NOMO-1 treated with DMSO at 0.1 percent for 48 hours (cell line): ENCODE measurements at regions not wholly inside any gene's neighbourhood (a gene's known extent, or its start where the extent isn't known, plus 50 kb on each side); places are given as distances from the start of the nearest gene placed in this dataset.
"Not testable (repeated sequence)": the region's sequence is repeated elsewhere in the genome, so short reads cannot be mapped to it uniquely, and the experiment has no call there.

Experiments used
- DNase-seq: peaks from one replicate; lab custom pipeline; 2025; ENCODE audit not compliant: unreplicated experiment; lab: John Stamatoyannopoulos, UW

DNA sequence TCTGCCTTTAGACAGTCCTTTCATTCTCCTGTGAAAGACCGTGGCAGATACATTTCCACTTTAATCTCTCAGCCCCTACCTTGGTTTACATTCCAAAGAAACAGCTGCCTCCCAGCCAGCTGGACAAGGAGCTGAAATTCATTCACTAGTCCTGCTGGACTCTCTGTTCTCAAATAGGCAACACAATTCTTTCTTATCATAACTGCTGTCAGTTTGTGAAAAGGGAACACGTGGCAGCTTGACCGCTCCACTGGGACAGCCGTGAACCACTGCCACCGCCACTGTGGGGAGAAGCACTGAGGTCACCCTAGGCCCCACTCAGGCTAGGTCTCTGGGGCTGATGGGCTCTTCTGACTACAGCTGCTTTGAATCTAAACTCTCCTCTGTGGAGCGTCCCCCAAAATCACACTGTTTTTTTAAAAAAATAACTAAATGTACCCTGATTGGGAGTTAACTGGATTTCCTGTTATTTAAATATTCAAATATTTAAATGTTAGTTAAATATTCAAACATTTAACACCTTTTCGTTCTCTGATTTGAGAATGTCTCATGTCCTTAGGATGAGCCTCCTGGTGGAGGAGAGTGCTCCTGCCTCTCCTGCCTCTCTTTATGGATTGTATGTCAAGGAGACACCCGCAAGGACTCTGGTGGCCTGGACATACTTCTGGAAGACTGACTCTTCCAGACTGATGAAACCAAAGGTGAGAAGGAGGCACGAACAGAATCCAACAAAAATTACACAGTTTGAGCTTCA lies 120.1 kb downstream of the BOD1 start:
- DNase-seq: no peak

DNA sequence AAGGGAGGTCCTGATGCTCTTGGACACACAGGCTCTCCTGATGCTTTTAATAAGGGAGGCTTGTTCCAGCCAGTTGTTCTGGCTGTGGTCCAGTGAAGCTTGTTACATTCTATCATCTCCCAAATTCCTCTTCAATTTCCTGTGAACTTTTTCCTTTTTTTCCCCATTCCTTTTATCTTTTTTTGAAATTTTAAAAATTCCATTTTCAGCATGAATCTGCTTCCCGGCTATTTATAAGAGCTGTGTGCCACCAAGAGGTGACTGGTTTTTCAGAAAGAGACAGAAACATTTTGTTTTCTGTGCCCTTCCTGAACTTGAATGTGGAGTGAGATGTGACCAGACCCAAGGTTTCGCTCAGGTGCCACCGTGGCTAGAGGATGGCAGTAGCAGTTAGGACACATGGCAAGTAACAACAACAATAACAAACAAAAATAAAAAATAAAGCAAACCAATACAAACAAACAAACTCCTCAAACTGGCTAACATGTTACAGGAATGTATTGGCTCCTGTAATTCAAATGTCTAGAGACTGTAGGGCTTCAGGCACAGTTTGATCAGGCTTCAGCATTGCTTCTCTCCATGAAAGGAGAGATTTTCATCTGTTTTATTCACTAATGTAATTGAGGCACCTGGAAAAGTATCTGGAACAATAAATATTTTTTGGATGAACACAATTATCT lies 121.1 kb downstream of the BOD1 start:
- DNase-seq: no peak

DNA sequence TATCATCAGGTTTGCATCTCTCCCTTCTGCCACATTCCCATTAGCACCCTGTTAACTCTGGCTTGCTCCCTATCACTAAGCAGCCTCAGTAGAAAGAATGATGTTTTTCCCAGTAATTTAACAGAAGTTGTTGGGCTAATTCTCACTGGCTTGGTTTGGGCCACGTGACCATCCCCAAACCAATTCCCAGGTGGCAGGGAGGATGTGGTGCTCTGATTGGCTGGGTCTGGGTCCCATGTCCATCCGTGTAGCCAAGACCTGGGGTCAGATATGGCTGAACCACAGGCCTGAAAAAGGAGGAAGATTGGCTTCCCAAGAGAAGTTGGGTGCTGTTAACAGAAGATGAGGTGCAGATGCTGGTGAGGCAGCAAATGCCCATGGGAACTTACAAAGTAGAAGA lies 122.0 kb downstream of the BOD1 start:
- no peak for DNase-seq

DNA sequence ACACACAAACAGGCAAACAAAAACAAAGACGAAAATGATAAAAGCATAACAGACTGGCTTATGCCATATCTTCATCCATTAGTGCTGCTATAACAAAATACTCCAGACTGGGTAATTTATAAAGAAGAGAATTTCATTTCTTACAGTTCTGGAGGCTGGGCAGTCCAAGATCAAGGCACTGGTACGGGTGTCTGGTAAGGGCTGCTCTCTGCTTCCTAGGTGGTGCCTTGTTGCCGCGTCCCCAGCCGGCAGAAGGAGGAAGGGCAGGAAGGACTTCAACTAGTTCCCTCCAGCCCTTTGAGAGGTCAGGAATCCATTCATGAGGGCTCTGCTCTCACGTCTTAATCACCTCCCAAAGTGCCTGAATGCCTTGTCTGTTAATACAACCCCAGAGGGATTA lies 122.6 kb downstream of the BOD1 start:
- no peak for DNase-seq

DNA sequence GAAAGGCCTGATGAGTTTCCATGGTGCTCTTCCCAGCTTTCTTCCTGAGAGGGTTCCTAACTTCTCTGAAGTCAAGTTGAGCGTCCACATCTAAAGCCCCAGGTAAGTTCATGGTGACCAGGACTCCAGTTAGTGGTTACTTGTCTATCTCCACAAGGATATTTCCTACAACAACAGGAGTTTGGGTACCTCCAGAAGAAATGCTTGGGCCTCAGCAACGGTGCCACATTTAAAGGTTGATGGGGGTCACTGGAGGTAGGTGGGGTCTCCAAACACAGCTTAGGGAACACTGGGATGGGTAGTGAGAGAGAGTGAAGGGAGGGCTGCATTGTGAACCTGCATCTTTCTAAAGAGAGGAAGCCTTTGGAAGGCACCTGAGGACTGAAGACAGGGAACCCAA lies 123.4 kb downstream of the BOD1 start:
- DNase-seq: no peak

DNA sequence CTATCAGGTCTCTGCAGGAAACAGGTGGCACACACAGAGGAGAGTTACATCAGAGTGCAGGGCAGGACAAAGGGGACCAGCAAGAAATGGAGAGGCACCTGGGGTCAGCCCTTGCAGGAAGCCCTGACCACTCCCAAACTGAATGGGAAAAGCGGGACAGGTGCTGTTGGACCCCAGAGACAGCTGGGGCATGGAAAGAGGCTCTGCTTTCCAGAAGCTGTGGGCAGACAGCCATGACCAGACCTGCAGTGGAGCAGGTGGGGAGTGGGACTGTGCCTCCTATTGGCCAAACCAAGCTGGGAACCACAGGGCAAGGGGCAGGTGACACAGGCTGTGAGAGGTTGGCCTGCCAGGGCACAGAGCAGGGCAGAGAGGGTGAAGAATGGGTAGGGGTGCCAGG lies 125.8 kb downstream of the BOD1 start:
- DNase-seq: no peak

DNA sequence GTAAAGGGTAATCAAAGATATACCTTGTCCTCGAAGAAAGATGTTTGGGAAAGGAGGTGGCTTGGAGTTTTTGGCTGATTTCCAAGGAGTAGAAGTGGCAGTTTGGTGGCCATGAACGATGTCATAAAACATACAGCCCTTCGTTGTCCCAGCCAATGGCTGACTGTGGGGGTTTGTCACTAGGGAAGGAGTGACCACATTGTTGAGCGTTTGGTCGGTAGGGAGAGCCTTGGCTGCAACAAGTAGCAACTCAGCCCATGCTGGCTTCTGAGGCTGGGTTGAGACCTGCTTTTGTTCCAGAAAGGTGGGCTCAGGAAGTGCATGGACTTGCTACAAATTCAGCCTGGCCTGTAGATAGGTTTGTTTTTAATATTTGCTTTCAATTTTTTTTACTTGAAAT lies 128.3 kb downstream of the BOD1 start:
- no peak for DNase-seq

DNA sequence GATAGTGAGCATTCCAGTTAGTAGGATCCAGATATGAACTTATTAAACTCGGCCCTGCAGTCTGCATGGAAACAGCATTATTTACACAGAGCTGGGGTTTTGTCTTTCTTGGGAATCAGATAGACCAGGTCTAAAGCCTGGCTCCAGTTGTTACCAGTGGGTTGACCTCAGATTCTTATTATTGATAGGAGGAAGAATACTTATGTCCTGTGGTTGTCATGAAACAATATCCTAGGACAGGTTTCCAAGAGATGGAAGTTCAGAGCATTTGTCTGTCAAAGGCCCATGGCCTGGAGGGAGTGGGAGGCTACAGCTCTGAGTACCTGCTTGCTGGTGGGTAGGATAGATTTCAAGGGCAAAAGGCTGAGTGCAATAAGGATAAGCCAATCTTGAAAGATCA lies 129.2 kb downstream of the BOD1 start:
- DNase-seq: no peak

DNA sequence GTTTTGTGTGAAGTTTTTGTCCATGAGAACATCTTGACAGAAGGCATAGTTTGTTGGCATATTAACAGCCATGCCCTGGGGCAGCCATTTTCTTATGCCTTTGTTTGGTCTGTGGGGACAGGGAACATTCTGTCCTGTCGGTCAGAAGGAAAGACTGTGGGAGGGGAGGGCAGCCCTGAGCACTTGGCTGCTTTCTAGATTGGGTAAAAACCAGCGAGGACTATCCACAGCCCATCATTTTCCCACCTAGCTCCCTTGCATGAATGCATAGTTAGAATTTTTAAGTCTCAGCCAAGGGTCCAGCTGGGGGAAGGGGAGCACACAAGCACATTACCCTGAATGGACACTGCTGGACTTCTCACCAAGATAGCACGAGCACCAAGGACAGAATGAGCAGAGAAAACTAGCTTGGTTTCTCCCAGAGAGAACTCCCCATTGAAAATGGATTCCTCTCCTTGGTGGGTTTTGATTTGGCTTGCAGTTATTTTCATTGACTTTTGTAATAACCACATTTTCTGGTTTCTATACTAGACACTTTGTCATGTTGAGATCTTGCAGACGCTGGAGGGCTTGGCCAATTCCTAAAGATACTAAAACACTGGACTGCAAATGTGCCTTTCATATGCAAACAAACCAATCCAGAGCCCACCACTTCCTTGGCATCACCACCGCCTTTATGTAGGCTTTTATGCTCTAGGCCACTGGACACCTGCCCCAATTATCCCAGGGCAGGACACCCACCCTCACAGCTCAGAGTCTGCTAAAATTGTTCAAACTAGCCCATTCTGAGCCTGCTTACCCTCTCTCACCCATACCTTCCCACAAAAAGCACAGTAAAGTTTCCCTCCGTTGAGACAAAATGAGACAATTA lies 129.9 kb downstream of the BOD1 start:
- DNase-seq: no peak

DNA sequence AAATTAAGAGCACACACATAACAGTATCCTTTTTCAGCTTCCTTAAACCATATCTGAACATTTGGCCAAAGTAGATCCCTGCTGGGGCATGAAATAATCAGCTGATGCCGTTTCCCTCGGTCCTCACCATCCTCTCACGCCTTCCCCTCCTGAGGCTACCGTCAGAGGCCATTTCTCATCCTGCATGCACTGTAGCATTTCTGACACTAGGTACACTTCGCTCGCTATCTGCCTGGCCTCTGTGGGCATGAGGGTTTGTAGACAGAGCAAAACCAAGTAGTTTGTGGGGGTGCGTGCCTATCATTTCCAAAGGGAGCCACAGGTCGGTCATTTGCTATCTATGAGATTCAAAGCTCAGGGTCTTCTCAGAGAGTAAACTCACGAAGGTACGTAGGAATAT lies 131.9 kb downstream of the BOD1 start:
- DNase-seq: no peak

DNA sequence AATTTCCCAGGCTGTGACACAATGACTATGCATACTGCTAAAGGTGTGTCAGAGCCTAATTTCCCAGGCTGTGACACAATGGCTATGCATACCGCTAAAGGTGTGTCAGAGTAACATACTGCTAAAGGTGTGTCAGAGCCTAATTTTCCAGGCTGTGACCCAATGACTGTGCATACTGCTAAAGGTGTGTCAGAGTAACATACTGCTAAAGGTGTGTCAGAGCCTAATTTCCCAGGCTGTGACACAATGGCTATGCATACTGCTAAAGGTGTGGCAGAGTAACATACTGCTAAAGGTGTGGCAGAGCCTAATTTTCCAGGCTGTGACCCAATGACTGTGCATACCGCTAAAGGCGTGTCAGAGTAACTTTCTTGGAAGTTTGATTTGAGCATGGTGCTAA lies 132.9 kb downstream of the BOD1 start:
- not testable (repeated sequence) for DNase-seq

DNA sequence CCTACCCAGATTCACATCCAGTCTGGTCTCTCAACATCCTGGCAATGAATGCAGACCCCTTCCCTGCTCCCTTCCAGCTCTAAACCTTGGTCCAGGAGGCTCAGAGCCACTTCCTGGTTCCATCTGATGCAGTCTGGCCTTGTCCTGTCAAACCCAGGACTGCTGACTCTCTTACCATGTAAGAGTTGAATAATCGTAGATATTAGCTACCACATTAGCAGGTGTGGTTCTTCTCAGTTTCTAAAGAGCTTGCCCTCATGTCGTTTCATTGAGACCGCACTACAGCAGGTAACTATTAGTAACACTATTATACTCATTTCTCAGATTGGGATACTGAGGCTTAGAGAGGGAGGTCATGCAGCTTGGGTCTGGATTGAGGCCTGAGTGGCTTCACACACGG lies 133.3 kb downstream of the BOD1 start:
- no peak for DNase-seq

DNA sequence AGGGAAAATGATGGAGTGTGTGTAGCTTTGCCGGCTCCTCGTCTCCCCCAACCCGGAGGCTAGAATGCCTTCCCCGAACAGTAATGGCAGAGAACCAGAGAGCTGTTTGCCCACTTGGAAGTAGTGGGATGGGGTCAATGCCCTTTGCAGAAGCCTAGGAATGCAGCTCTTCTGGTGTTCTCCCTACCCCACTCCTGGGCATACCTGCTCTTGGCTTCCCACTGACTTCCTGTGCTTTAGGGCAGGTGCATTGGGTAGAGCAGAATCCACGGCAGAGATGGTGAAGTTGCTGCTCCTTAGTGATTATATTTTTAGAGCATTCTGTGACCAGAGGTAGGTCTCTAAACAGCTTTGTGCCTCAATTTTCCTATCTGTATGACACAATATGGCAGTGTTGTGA lies 134.6 kb downstream of the BOD1 start:
- no peak for DNase-seq

DNA sequence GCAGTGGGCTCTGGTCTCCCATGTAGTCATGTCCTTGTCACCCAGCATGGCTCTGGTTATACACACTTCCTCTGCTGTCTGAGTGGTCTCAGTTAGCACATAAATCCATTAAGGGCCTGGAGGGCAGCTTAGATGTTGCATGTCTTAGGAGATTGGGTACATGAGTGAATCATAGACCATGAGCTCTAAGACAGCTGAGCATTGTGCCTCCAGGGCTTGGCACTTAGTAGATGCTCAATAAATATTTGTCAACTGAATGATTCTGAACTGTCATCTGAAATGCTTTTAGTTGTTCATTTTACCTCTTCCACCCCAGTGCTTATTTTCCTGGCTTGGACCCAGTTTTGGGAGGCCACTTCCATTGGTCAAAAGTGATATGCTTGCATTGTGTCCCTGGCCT lies 135.6 kb downstream of the BOD1 start:
- no peak for DNase-seq

DNA sequence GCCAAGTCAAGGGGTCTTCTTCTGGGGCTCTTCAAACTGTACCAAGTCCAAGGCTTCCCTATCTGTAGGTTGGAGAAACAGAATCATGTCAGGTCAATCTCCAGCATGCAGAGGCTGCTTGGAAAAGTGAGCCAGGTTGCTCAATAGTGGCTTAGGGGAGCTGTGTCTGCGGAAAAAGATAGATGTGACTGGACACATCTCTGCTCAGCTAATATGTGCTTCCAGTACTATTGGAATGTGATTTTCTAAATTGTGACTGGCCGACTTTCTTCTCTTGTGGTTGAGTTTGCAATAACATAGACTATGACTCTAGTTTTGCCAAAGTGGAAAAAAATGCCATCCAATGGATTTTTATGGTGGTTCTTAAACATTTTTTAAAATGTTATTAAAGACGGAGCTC lies 136.7 kb downstream of the BOD1 start:
- DNase-seq: no peak

DNA sequence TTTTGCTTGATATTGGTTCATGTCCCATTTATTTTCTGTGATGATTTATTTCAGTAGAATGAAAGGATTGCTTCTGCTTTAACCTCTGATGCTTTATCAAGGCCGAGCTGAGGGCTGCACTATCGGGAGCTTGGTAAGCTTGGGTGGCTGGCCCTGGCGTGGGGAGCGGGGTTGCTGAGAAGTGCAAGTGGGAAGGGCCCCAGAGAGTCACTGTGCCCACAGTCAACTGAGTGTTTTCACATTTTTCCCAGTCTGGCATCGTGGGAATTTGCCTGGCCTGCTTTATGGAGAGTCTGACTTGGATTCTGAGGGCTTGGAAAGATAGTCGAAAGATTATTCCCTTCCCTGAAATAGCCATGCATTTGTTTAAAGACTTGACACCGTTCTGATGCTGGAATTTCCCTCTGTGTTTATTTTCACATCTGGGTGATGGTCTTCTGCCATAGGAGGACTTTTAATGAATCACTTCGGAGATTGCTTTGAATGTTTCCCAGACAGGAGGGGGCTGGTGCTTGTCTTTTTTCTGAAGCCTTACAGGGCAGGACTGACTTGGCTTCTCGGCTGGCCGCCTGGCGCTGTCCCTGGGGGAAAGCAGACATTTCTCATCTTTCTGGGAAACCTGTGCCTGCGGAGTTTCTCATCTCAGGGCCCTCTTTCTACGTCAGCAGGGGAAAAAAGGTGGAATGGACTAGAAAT lies 139.0 kb downstream of the BOD1 start:
- DNase-seq: no peak

DNA sequence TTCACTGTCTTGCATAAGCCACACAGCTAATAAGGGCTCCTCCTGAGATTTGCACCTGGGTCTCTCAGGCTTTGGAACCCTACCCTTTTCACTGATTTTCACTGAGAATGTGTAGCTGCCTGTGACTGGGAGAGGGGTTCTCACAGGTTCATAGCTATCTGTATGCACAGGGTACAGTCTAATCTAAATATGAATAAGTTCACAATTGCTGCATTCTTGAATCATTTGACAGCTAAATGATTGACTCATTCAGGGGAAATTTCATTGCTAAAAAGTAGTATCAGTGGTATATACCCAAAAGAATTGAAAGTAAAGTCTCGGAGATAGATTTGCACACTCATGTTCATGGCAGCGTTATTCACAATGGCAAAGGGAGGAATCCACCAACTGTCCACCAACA lies 140.7 kb downstream of the BOD1 start:
- DNase-seq: no peak

DNA sequence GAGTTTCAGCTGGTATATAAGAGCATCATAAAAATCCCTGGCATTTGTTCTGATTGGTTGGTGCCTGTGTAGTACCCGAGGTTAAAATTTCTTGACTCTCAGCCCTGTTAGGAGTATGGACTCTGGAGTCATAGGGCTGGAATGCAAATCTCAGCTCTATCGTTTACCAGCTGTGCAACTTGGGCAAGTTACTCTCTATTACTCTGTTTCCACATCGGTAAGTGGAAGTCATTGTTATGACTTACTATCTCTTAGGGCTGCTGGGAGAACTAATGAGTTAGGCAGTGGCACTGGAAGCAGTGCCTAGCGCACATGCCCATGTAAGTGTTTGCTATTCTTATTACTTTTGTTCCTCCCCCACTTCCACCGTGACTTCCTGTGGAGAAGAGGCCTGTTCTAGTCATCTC lies 141.6 kb downstream of the BOD1 start:
- DNase-seq: no peak

DNA sequence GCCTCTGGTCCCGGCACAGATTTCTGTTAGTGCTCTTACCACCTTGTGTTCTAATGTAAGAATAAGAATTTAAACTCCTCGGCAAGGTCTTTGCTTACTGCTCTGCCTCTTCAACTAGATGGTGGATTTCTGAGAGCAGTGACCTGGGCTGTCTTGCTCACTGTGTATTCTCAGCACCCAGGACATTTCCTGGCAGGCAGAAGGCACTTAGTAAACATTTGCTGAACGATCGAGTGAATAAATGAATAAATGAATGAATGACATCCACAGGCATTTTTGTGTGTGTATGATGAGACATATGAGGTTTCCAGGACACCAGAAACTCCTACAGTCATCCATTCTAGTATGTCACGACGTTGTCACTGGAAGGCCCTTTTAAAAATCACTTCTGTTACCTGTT lies 143.2 kb downstream of the BOD1 start:
- DNase-seq: no peak

DNA sequence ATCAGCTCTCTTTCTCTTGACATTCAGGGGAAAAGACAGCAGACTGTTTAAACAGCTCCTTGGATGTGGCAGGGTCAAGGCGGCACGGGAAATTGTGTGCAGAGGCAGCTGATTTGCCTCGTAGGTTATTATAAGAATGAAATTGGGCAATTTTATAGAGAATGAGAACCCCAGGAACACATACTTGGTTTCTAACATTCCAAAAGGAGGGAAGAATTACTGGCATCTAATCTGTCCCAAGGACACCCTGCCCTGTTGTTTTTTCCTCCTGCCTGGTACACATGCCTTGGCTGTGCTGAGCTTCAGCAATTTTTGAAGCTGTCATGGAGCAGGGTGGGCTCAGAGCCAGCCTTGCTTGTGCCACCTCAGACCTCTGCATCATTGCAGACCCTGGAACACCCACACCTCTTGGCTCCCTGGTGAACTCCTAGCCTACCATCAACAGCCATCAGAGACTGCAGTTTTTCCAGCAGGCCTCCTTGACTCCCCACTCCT lies 143.6 kb downstream of the BOD1 start:
- no peak for DNase-seq

DNA sequence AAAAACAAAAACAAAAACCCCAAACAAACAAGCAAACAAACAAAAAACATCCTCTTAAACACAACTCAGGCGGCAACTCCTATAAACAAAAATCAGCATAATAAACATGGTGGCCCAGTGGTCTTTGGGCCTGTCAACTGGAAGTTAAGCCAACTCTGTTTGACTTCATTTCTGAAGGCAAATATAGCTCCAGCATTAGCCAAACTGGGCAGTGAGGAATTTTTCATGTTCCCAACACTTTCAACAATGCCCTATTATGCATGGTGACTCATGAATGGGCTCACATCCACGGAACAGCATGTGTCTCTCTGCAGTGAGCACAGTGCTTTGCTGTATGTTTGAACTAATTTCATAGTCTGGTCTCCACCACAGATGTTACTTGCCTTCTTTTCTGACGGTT lies 143.9 kb upstream of the STC2 start:
- DNase-seq: no peak
